GM12891 (cell line): ENCODE measurements at regions not wholly inside any gene's neighbourhood (a gene's known extent, or its start where the extent isn't known, plus 50 kb on each side); places are given as distances from the start of the nearest gene placed in this dataset.

ENCODE experiments used
- PAX5 ChIP-seq: IDR thresholded peaks from 2 replicates; pipeline ENCODE4 v1.6.1; 2011; ENCODE audit warnings: low read length, moderate library complexity, mild to moderate bottlenecking; ENCODE audit not compliant: insufficient read depth, severe bottlenecking
- POLR2A ChIP-seq: IDR thresholded peaks from 2 replicates; pipeline ENCODE4 v1.6.1; 2011; ENCODE audit warnings: low read depth, low read length, control low read depth
- POLR2AphosphoS5 ChIP-seq: IDR thresholded peaks from 2 replicates; pipeline ENCODE4 v1.6.1; 2011; ENCODE audit warnings: low read depth, low read length, control low read depth
- POU2F2 ChIP-seq: IDR thresholded peaks from 2 replicates; pipeline ENCODE4 v1.6.1; 2011; ENCODE audit warnings: low read depth, mild to moderate bottlenecking, control low read depth, low read length, moderate library complexity
- SPI1 ChIP-seq: IDR thresholded peaks from 2 replicates; pipeline ENCODE4 v1.6.1; 2011; ENCODE audit warnings: low read depth, low read length, control low read depth
- TAF1 ChIP-seq: IDR thresholded peaks from 2 replicates; pipeline ENCODE4 v1.6.1; 2011; ENCODE audit warnings: low read depth, low read length, control low read depth

DNA sequence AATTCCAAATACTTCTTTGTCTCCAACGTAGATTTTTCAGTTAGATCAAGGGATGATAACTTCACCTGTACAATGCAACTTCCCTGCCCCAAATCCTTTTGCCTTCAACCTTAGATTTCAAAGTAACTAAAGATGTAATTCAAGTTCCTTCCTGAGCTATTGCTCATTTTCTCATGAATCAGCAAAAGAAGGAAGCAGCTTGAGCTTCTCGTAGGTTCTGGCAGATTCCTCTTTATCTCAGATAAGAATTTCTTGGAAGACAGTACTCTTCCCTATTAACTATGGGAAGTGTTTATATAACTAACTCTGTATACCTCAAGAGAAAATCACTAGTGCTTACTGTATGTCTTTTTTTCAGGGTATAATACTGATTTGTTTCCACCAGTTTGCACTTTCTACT lies 203.8 kb downstream of the RASSF9 start:
- TF ChIP-seq POLR2A (no peak), POLR2AphosphoS5 (no peak), TAF1 (no peak), SPI1 (no peak), PAX5 (no peak), POU2F2 (no peak)
